ENCODE measurements at regions not wholly inside any gene's neighbourhood (a gene's known extent, or its start where the extent isn't known, plus 50 kb on each side); places are given as distances from the start of the nearest gene placed in this dataset.

- CTCF ChIA-PET: no interaction called here
- Histone ChIP-seq H3K36me3 (ENCODE audit: control insufficient read depth in 1 of 2, insufficient read depth in 2 of 2, low read length in 2 of 2) (no peaks in the 10 kb centered on the region), H3K27me3 (ENCODE audit: insufficient read depth, low read length) (no peaks in the 10 kb centered on the region), H3K79me2 (ENCODE audit: insufficient read depth, low read length) (no peaks in the 10 kb centered on the region), H3K4me2 (ENCODE audit: low read length) (no peak overlapping the region), H3K27ac (ENCODE audit: low read depth, low read length) (no peak overlapping the region), H3K9ac (ENCODE audit: low read length) (no peak overlapping the region), H3K9me2 (ENCODE audit: insufficient read depth) (no peaks in the 10 kb centered on the region), H2AFZ (ENCODE audit: low read depth, low read length, poor library complexity, severe bottlenecking) (no peak overlapping the region), H3K9me3 (ENCODE audit: control insufficient read depth in 1 of 2, insufficient read depth in 1 of 2, low read depth in 1 of 2, low read length in 2 of 2) (no peaks in the 10 kb centered on the region), H4K20me1 (ENCODE audit: insufficient read depth) (no peaks in the 10 kb centered on the region), H3K4me1 (ENCODE audit: control insufficient read depth in 1 of 2, insufficient read depth in 2 of 2, low read length in 2 of 2) (no peaks in the 10 kb centered on the region), H3K4me3 (replicated peaks in 1 of 2; ENCODE audit: low read depth in 1 of 2, low read length in 2 of 2) (no peak overlapping the region)
- RAD21 ChIA-PET (ENCODE audit: low non-redundant PET in 1 of 2, low total read pairs in 2 of 2, uncharacterized antibody in 2 of 2, unreplicated experiment in 2 of 2): no interaction called here
- POLR2A ChIA-PET: no interaction called here
- intact Hi-C loops (cut with micrococcal nuclease): no loop called here
- no peak for ATAC-seq
- TF ChIP-seq ZNF274 (IDR thresholded peaks at IDR 0.05; ENCODE audit: low read depth, low read length) (no peak), ELF1 (IDR thresholded peaks at IDR 0.05; ENCODE audit: borderline replicate concordance, low read depth) (no peak), POLR2AphosphoS5 (IDR thresholded peaks at IDR 0.05; ENCODE audit: low read depth, low read length) (no peak), EZH2 (IDR thresholded peaks at IDR 0.05) (no peak), SP1 (IDR thresholded peaks at IDR 0.05; ENCODE audit: low read depth) (no peak), EGR1 (IDR thresholded peaks at IDR 0.05; ENCODE audit: low read depth) (no peak), JUND (IDR thresholded peaks at IDR 0.05) (no peak), EZH2phosphoT487 (IDR thresholded peaks at IDR 0.05; ENCODE audit: borderline replicate concordance) (no peak), SIN3A (IDR thresholded peaks at IDR 0.05; ENCODE audit: low read depth) (no peak), POLR2A (IDR thresholded peaks at IDR 0.05; ENCODE audit: borderline replicate concordance, extremely low read depth, insufficient read depth, insufficient read length) (no peak), RAD21 (IDR thresholded peaks at IDR 0.05; ENCODE audit: low read depth) (no peak), ATF3 (IDR thresholded peaks at IDR 0.05) (no peak), REST (IDR thresholded peaks at IDR 0.05; ENCODE audit: low read depth) (no peak), SRF (IDR thresholded peaks at IDR 0.05; ENCODE audit: low read depth) (no peak), FOSL1 (IDR thresholded peaks at IDR 0.05; ENCODE audit: low read depth) (no peak), ZFX (IDR thresholded peaks at IDR 0.05) (no peak)
- TF ChIP-seq, protein P1, sequence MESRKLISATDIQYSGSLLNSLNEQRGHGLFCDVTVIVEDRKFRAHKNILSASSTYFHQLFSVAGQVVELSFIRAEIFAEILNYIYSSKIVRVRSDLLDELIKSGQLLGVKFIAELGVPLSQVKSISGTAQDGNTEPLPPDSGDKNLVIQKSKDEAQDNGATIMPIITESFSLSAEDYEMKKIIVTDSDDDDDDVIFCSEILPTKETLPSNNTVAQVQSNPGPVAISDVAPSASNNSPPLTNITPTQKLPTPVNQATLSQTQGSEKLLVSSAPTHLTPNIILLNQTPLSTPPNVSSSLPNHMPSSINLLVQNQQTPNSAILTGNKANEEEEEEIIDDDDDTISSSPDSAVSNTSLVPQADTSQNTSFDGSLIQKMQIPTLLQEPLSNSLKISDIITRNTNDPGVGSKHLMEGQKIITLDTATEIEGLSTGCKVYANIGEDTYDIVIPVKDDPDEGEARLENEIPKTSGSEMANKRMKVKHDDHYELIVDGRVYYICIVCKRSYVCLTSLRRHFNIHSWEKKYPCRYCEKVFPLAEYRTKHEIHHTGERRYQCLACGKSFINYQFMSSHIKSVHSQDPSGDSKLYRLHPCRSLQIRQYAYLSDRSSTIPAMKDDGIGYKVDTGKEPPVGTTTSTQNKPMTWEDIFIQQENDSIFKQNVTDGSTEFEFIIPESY (IDR thresholded peaks at IDR 0.05; ENCODE audit: extremely low read depth, insufficient replicate concordance, low read length): no peak
- TF ChIP-seq, protein P2, sequence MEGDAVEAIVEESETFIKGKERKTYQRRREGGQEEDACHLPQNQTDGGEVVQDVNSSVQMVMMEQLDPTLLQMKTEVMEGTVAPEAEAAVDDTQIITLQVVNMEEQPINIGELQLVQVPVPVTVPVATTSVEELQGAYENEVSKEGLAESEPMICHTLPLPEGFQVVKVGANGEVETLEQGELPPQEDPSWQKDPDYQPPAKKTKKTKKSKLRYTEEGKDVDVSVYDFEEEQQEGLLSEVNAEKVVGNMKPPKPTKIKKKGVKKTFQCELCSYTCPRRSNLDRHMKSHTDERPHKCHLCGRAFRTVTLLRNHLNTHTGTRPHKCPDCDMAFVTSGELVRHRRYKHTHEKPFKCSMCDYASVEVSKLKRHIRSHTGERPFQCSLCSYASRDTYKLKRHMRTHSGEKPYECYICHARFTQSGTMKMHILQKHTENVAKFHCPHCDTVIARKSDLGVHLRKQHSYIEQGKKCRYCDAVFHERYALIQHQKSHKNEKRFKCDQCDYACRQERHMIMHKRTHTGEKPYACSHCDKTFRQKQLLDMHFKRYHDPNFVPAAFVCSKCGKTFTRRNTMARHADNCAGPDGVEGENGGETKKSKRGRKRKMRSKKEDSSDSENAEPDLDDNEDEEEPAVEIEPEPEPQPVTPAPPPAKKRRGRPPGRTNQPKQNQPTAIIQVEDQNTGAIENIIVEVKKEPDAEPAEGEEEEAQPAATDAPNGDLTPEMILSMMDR (IDR thresholded peaks at IDR 0.05 in 2 of 3, conservative IDR thresholded peaks at IDR 0.05 in 1 of 3; ENCODE audit: borderline replicate concordance in 1 of 3, insufficient read depth in 1 of 3, low read depth in 2 of 3, low read length in 2 of 3): no peak
- DNase-seq (ENCODE audit: low read depth, low spot score): no peak
- BruUV-seq (replicated peaks): no TSS peak
Measured at GRCh38 chr9:31604531-31604930, 779.9 kb upstream of the ACO1 start.
